HL-60 (cell line): ENCODE measurements at regions not wholly inside any gene's neighbourhood (a gene's known extent, or its start where the extent isn't known, plus 50 kb on each side); places are given as distances from the start of the nearest gene placed in this dataset.

Experiments
- DNase-seq, 2 experiments: peaks; one replicate each; pipeline ENCODE4 v3.0.0-alpha.2; 2010 to 2020; ENCODE audit warnings: low read depth in 1 of 2, low spot score in 1 of 2
- H3K27ac ChIP-seq: fragments of 250-450 bp; sonication (Bioruptor Pico); replicated peaks from 2 replicates; pipeline ENCODE4 v1.5.1; 2020; ENCODE audit warnings: mild to moderate bottlenecking, moderate library complexity
- H3K27me3 ChIP-seq: fragments of 250-450 bp; sonication (Bioruptor Pico); 2 replicates; pipeline ENCODE4 v1.5.1; 2021; ENCODE audit warnings: mild to moderate bottlenecking, moderate library complexity; ENCODE audit not compliant: insufficient read depth, poor library complexity, severe bottlenecking
- H3K4me3 ChIP-seq: replicated peaks from 2 replicates; pipeline ENCODE4 v1.5.1; 2011; ENCODE audit warnings: mild to moderate bottlenecking, control low read depth, low read length; ENCODE audit not compliant: insufficient read depth
- GABPA ChIP-seq: IDR thresholded peaks from 2 replicates; pipeline ENCODE4 v1.6.1; 2012; ENCODE audit warnings: low read depth
- POLR2AphosphoS5 ChIP-seq: IDR thresholded peaks from 2 replicates; pipeline ENCODE4 v1.6.1; 2012; ENCODE audit warnings: low read depth
- SPI1 ChIP-seq: IDR thresholded peaks from 2 replicates; pipeline ENCODE4 v1.6.1; 2012; ENCODE audit warnings: low read depth, mild to moderate bottlenecking, borderline replicate concordance
- TF ChIP-seq, protein P1 (sequence below): IDR thresholded peaks from one replicate; pipeline ENCODE4 v1.5.1; 2011; ENCODE audit warnings: low read length, control low read depth, inconsistent platforms; ENCODE audit not compliant: insufficient read depth
- TF ChIP-seq, protein P2 (sequence below): IDR thresholded peaks from 2 replicates; pipeline ENCODE4 v1.6.1; 2012; ENCODE audit warnings: low read depth; ENCODE audit not compliant: insufficient replicate concordance

DNA sequence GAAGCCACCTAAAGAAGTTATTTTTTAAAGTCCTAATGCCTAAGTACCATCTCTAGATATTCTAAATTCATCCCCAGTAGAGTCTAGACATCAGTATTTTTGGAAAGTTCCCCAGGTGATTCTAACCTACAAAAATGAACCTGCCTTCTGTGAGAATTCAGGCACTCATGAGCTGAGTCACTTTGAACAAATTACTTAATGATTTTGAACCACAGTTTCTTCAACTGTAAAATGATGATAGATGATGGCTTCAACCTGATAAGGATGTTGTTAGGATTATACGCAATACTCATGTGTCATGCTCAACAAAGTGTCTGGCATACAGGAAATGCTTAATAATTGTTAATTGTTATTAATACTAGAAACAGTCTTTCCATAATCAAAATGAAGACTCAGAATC, 82.8 kb upstream of the OR5AK2 start:
- H3K27me3 ChIP-seq, result no peaks in the 10 kb centered on the region
- H3K27ac ChIP-seq, result no peak overlapping the region
- no peak for DNase-seq
- TF ChIP-seq POLR2AphosphoS5 (no peak), SPI1 (no peak), GABPA (no peak)
- TF ChIP-seq, protein P1, sequence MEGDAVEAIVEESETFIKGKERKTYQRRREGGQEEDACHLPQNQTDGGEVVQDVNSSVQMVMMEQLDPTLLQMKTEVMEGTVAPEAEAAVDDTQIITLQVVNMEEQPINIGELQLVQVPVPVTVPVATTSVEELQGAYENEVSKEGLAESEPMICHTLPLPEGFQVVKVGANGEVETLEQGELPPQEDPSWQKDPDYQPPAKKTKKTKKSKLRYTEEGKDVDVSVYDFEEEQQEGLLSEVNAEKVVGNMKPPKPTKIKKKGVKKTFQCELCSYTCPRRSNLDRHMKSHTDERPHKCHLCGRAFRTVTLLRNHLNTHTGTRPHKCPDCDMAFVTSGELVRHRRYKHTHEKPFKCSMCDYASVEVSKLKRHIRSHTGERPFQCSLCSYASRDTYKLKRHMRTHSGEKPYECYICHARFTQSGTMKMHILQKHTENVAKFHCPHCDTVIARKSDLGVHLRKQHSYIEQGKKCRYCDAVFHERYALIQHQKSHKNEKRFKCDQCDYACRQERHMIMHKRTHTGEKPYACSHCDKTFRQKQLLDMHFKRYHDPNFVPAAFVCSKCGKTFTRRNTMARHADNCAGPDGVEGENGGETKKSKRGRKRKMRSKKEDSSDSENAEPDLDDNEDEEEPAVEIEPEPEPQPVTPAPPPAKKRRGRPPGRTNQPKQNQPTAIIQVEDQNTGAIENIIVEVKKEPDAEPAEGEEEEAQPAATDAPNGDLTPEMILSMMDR, result no peak
- TF ChIP-seq, protein P2, sequence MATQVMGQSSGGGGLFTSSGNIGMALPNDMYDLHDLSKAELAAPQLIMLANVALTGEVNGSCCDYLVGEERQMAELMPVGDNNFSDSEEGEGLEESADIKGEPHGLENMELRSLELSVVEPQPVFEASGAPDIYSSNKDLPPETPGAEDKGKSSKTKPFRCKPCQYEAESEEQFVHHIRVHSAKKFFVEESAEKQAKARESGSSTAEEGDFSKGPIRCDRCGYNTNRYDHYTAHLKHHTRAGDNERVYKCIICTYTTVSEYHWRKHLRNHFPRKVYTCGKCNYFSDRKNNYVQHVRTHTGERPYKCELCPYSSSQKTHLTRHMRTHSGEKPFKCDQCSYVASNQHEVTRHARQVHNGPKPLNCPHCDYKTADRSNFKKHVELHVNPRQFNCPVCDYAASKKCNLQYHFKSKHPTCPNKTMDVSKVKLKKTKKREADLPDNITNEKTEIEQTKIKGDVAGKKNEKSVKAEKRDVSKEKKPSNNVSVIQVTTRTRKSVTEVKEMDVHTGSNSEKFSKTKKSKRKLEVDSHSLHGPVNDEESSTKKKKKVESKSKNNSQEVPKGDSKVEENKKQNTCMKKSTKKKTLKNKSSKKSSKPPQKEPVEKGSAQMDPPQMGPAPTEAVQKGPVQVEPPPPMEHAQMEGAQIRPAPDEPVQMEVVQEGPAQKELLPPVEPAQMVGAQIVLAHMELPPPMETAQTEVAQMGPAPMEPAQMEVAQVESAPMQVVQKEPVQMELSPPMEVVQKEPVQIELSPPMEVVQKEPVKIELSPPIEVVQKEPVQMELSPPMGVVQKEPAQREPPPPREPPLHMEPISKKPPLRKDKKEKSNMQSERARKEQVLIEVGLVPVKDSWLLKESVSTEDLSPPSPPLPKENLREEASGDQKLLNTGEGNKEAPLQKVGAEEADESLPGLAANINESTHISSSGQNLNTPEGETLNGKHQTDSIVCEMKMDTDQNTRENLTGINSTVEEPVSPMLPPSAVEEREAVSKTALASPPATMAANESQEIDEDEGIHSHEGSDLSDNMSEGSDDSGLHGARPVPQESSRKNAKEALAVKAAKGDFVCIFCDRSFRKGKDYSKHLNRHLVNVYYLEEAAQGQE, result no peak
- no peak overlapping the region for H3K4me3 ChIP-seq

DNA sequence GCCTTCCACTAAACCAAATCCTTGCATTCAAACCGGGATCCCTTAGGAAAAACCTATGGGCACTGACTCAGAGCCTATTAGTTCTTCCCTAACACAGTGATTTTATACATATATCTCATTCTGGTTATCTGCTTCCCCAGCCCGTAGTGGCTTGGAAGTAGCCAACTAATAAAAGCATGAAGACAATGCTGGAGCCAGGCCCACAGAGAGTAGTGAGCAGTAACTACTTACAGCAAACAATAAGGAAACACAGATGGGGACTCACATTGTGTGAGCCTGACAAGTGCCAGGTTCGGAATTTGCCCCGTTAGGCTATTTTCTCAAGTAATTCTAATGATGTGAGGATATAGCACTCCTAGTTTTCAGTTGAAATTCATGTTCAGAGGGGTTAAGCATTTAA, 83.3 kb upstream of the OR5AK2 start:
- DNase-seq, result no peak
- Histone ChIP-seq H3K4me3 (no peak overlapping the region), H3K27me3 (no peaks in the 10 kb centered on the region), H3K27ac (no peak overlapping the region)
- TF ChIP-seq, protein P2, result no peak
- TF ChIP-seq SPI1, result no peak
- TF ChIP-seq GABPA, result no peak
- TF ChIP-seq POLR2AphosphoS5, result no peak
- TF ChIP-seq, protein P1, result no peak

DNA sequence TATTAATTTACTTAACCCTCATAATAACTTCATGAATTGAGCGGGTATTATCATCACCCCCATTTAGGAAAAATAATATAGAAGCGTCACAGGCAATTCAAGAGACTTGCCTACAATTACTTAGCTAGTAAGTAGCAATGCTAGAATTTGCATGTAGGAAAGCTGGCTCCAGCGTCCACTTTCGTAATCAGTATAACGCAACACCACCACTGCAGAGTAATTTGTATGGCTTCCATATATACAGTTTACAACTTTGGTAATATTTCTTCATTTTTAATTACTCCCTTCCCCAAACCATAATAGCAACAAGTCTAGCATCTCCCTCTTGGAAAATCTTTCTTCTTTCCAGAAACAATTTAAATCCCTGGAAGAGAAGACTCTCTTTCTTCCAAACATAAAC, 89.9 kb upstream of the OR5AK2 start:
- Histone ChIP-seq H3K27ac (no peak overlapping the region), H3K27me3 (no peaks in the 10 kb centered on the region), H3K4me3 (no peak overlapping the region)
- peak in 1 of 2 experiments; percentile 19 for DNase-seq
- TF ChIP-seq GABPA (no peak), POLR2AphosphoS5 (no peak), SPI1 (no peak)
- TF ChIP-seq, protein P1, result no peak
- TF ChIP-seq, protein P2, result no peak
